Liver (tissue), 8 donors: ENCODE measurements at regions not wholly inside any gene's neighbourhood (a gene's known extent, or its start where the extent isn't known, plus 50 kb on each side); places are given as distances from the start of the nearest gene placed in this dataset.
"Not testable (repeated sequence)": the region's sequence is repeated elsewhere in the genome, so short reads cannot be mapped to it uniquely, and the experiment has no call there.

Experiments used
- DNase-seq: peaks from one replicate; pipeline ENCODE4 v3.0.0-alpha.2; 2017; ENCODE audit warnings: low spot score
- H3K27ac ChIP-seq, 2 donors: one replicate each; pipeline ENCODE4 v1.7.0; 2013; ENCODE audit warnings: inconsistent platforms in 2 of 2, low read length in 2 of 2, control low read depth in 1 of 2, low read depth in 1 of 2, mild to moderate bottlenecking in 1 of 2
- H3K27me3 ChIP-seq, 4 donors: one replicate each; pipeline versions ENCODE4 v1.6.1 to v1.7.0; 2013; ENCODE audit warnings: low read length in 3 of 4, inconsistent platforms in 1 of 4, mild to moderate bottlenecking in 1 of 4, moderate library complexity in 1 of 4; ENCODE audit not compliant: control insufficient read depth in 4 of 4, insufficient read depth in 4 of 4
- H3K36me3 ChIP-seq, 4 donors: one replicate each; pipeline versions ENCODE4 v1.6.1 to v1.7.0; 2013; ENCODE audit warnings: low read length in 3 of 4, mild to moderate bottlenecking in 3 of 4, low read depth in 1 of 4, moderate library complexity in 1 of 4; ENCODE audit not compliant: control insufficient read depth in 4 of 4, insufficient read depth in 3 of 4
- H3K4me1 ChIP-seq, 4 donors: one replicate each; pipeline versions ENCODE4 v1.6.1 to v1.7.0; 2013; ENCODE audit warnings: low read length in 3 of 4, mild to moderate bottlenecking in 3 of 4, moderate library complexity in 1 of 4; ENCODE audit not compliant: control insufficient read depth in 4 of 4, insufficient read depth in 4 of 4
- H3K4me3 ChIP-seq, 3 donors: one replicate each; pipeline versions ENCODE4 v1.6.1 to v1.7.0; 2013; ENCODE audit warnings: low read length in 3 of 3, control low read depth in 1 of 3, low read depth in 1 of 3, mild to moderate bottlenecking in 1 of 3
- H3K9ac ChIP-seq, 2 donors: one replicate each; pipeline ENCODE4 v1.7.0; 2013; ENCODE audit warnings: low read length in 2 of 2, mild to moderate bottlenecking in 2 of 2, moderate library complexity in 2 of 2, control low read depth in 1 of 2, low read depth in 1 of 2
- H3K9me3 ChIP-seq, 4 donors: one replicate each; pipeline versions ENCODE4 v1.6.1 to v1.7.0; 2013; ENCODE audit warnings: low read length in 3 of 4; ENCODE audit not compliant: control insufficient read depth in 4 of 4
- CTCF ChIP-seq: fragments of 150-350 bp; IDR thresholded peaks from 2 replicates; pipeline ENCODE4 v1.5.1; 2017; ENCODE audit warnings: improper control_type of control experiment, low read depth, low read length; ENCODE audit not compliant: missing input control
- EGR1 ChIP-seq, 2 donors: IDR thresholded peaks; 2 replicates each; pipeline ENCODE4 v1.6.1; 2016 to 2018; ENCODE audit warnings: antibody characterized with exemption in 2 of 2, low read depth in 2 of 2
- FOXA2 ChIP-seq: IDR thresholded peaks from 2 replicates; pipeline ENCODE4 v1.6.1; 2016; ENCODE audit warnings: antibody characterized with exemption
- HNF4A ChIP-seq, 2 donors: conservative IDR thresholded peaks; 2 replicates each; pipeline ENCODE4 v1.6.1; 2016; ENCODE audit warnings: antibody characterized with exemption in 2 of 2, mild to moderate bottlenecking in 2 of 2
- HNF4G ChIP-seq: IDR thresholded peaks from 2 replicates; pipeline ENCODE4 v1.6.1; 2016; ENCODE audit warnings: antibody characterized with exemption
- MAX ChIP-seq: IDR thresholded peaks from 2 replicates; pipeline ENCODE4 v1.6.1; 2016; ENCODE audit warnings: antibody characterized with exemption
- NR2F2 ChIP-seq: IDR thresholded peaks from 2 replicates; pipeline ENCODE4 v1.6.1; 2016; ENCODE audit warnings: antibody characterized with exemption
- RXRA ChIP-seq, 2 donors: IDR thresholded peaks; 2 replicates each; pipeline ENCODE4 v1.6.1; 2017 to 2018; ENCODE audit warnings: antibody characterized with exemption in 2 of 2, mild to moderate bottlenecking in 1 of 2
- TAF1 ChIP-seq: conservative IDR thresholded peaks from 2 replicates; pipeline ENCODE4 v1.6.1; 2016; ENCODE audit warnings: antibody characterized with exemption, mild to moderate bottlenecking
- YY1 ChIP-seq: IDR thresholded peaks from 2 replicates; pipeline ENCODE4 v1.6.1; 2016; ENCODE audit warnings: antibody characterized with exemption, mild to moderate bottlenecking
- ZBTB33 ChIP-seq: IDR thresholded peaks from 2 replicates; pipeline ENCODE4 v1.6.1; 2016; ENCODE audit warnings: antibody characterized with exemption
- WGBS: extraction: QIAGEN DNeasy Blood & Tissue Kit; methylation state at CpG from one replicate; pipeline ENCODE4 v1.1.7; 2013; 5-methylcytosine and 5-hydroxymethylcytosine counted together
- donor health status: healthy.
- donor health status: healthy.
- donor health status: healthy.
- donor health status: healthy.
- donor health status: healthy.

DNA sequence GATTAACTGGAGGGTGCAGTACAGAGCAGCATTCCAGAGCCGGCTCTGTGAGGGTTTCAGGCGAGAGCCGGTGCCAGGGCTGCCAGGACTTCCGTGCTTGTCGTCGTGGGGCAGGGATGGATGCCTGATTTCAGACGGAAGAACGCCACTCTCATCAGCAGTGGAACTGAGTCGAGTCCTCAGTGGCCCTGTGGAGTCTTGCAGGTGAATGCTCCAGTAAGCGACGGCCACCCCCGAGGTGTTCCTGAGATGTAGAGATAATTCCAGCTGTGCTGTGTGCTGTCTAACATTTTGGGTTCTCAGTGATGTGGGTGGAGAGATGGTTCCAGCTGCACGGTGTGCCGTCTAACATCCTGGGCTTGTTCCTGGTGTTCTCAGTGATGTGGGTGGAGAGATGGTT is 103.1 kb upstream of the ALKAL2 start:
- WGBS = 87% methylated on average over 14 of the region's 14 CpGs
- Histone ChIP-seq H3K27me3 (no peaks in the 10 kb centered on the region), H3K36me3 (no peaks in the 10 kb centered on the region), H3K9me3 (no peaks in the 10 kb centered on the region), H3K27ac (no peak overlapping the region), H3K4me1 (no peaks in the 10 kb centered on the region), H3K4me3 (no peak overlapping the region), H3K9ac (no peak overlapping the region)
- no peak for DNase-seq
- no peak for TF ChIP-seq YY1
- TF ChIP-seq HNF4G = no peak
- no peak for TF ChIP-seq HNF4A (conservative IDR thresholded peaks at IDR 0.05)
- TF ChIP-seq CTCF = no peak
- no peak for TF ChIP-seq ZBTB33

DNA sequence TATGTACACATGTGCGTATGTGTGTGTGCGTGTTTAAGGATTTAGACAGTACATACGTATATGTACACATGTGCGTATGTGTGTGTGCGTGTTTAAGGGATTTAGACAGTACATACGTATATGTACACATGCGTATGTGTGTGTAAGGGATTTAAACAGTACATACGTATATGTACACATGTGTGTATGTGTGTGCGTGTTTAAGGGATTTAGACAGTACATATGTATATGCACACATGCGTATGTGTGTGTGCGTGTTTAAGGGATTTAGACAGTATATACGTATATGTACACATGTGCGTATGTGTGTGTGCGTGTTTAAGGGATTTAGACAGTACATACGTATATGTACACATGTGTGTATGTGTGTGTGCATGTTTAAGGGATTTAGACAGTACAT is 102.1 kb upstream of the ALKAL2 start:
- H3K36me3 ChIP-seq, H3K9ac ChIP-seq, H3K9me3 ChIP-seq: not testable (repeated sequence)

DNA sequence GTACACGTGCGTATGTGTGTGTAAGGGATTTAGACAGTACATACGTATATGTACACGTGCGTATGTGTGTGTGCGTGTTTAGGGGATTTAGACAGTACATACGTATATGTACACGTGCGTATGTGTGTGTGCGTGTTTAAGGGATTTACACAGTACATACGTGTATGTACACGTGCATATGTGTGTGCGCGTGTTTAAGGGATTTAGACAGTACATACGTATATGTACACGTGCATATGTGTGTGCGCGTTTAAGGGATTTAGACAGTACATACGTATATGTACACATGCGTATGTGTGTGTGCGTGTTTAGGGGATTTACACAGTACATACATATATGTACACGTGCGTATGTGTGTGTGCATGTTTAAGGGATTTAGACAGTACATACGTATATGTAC is 100.9 kb upstream of the ALKAL2 start:
- not testable (repeated sequence) for H3K27me3 ChIP-seq, DNase-seq, H3K9ac ChIP-seq, H3K27ac ChIP-seq, H3K36me3 ChIP-seq, H3K4me1 ChIP-seq, H3K9me3 ChIP-seq, H3K4me3 ChIP-seq
- 97% methylated on average over 24 of the region's 24 CpGs for WGBS

More for the DNA sequence above, 102.1 kb upstream of the ALKAL2 start:
- not testable (repeated sequence) for DNase-seq, H3K4me3 ChIP-seq, H3K4me1 ChIP-seq, H3K27ac ChIP-seq, H3K27me3 ChIP-seq
- WGBS = 96% methylated on average over 15 of the region's 15 CpGs

DNA sequence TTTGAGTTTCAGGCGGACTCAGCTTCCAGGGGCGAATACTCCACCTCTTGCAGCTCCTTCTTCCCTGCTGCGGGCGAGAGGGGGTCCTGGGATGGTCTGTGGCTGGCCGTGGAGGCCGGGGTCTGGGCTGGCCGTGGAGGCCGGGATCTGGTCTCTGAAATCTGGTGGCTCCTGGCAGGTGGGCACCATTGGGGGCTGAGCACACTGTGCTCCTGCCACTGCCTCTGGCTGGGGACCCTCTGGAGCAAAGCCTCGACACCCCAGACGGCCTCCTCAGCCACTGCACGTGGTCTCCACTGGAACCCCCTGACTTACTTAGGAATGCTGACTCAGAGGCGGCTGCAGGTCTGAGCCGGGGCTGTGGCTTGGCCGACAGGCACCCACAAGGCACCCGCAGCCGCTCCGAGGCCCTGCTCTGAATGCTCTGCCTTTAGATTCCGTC is 100.1 kb upstream of the ALKAL2 start:
- Histone ChIP-seq H3K4me1 (no peaks in the 10 kb centered on the region), H3K36me3 (no peaks in the 10 kb centered on the region), H3K4me3 (no peak overlapping the region), H3K9me3 (no peaks in the 10 kb centered on the region), H3K9ac (no peak overlapping the region), H3K27me3 (no peaks in the 10 kb centered on the region), H3K27ac (no peak overlapping the region)
- TF ChIP-seq RXRA (IDR thresholded peaks at IDR 0.05) = no peak
- TF ChIP-seq NR2F2 = no peak
- no peak for TF ChIP-seq EGR1 (IDR thresholded peaks at IDR 0.05; ENCODE audit: low read depth in 2 of 2)
- TF ChIP-seq FOXA2 = no peak
- TF ChIP-seq MAX = no peak
- TF ChIP-seq TAF1 = no peak
- WGBS = 90% methylated on average over 18 of the region's 18 CpGs
- no peak for DNase-seq
